Natural killer cell (primary cell): ENCODE measurements at regions not wholly inside any gene's neighbourhood (a gene's known extent, or its start where the extent isn't known, plus 50 kb on each side); places are given as distances from the start of the nearest gene placed in this dataset.

ENCODE experiments used
- ATAC-seq, 3 donors: fragments of 150-1000 bp in 2 of 3; fragments of 200-7000 bp in 1 of 3; cut with Tn5 transposase; 1 replicate in 1 of 3; 2 replicates in 2 of 3; pipeline ENCODE4 v1.10.0; 2021; ENCODE audit warnings: mild to moderate bottlenecking in 2 of 3, moderate library complexity in 2 of 3
- DNase-seq, 2 donors: peaks; one replicate each; pipeline versions ENCODE4 v3.0.0 to v3.0.0-alpha.2; 2013 to 2021; ENCODE audit warnings: mixed read lengths in 1 of 2
- H3K27ac ChIP-seq: one replicate; pipeline ENCODE4 v1.5.1; 2013; ENCODE audit warnings: mild to moderate bottlenecking, low read length
- H3K27me3 ChIP-seq: one replicate; pipeline ENCODE4 v1.6.1; 2013; ENCODE audit warnings: low read length; ENCODE audit not compliant: control insufficient read depth, insufficient read depth
- H3K36me3 ChIP-seq: one replicate; pipeline ENCODE4 v1.6.1; 2013; ENCODE audit warnings: low read length; ENCODE audit not compliant: control insufficient read depth, insufficient read depth
- H3K4me1 ChIP-seq: one replicate; pipeline ENCODE4 v1.6.1; 2013; ENCODE audit warnings: low read length; ENCODE audit not compliant: control insufficient read depth, insufficient read depth
- H3K4me3 ChIP-seq: one replicate; pipeline ENCODE4 v1.5.1; 2013; ENCODE audit warnings: low read length
- H3K9me3 ChIP-seq: one replicate; pipeline ENCODE4 v1.6.1; 2013; ENCODE audit warnings: low read length; ENCODE audit not compliant: control insufficient read depth, insufficient read depth
- H3K27ac Mint-ChIP-seq, 2 donors: one replicate each; pipeline ENCODE4 v1.8.0; 2022; ENCODE audit warnings: mild to moderate bottlenecking in 2 of 2, mixed read lengths in 2 of 2, moderate library complexity in 1 of 2
- H3K27me3 Mint-ChIP-seq, 2 donors: one replicate each; pipeline ENCODE4 v1.8.0; 2022; ENCODE audit warnings: low read depth in 2 of 2, mixed read lengths in 2 of 2
- H3K36me3 Mint-ChIP-seq: one replicate; pipeline ENCODE4 v1.8.0; 2022; ENCODE audit warnings: mixed read lengths
- H3K4me1 Mint-ChIP-seq, 2 donors: one replicate each; pipeline ENCODE4 v1.8.0; 2022; ENCODE audit warnings: mixed read lengths in 2 of 2
- H3K4me3 Mint-ChIP-seq: one replicate; pipeline ENCODE4 v1.8.0; 2022; ENCODE audit warnings: mild to moderate bottlenecking, moderate library complexity, mixed read lengths
- H3K9me3 Mint-ChIP-seq, 2 donors: one replicate each; pipeline ENCODE4 v1.8.0; 2022; ENCODE audit warnings: mixed read lengths in 2 of 2
- CTCF ChIP-seq: fragments of 200-600 bp; IDR thresholded peaks from one replicate; pipeline ENCODE4 v1.8.0; 2022; ENCODE audit warnings: antibody characterized with exemption
- WGBS: methylation state at CpG from one replicate; pipeline ENCODE4 v1.1.7; 2013; ENCODE audit warnings: missing lambda C conversion rate; ENCODE audit not compliant: insufficient coverage; 5-methylcytosine and 5-hydroxymethylcytosine counted together
- intact Hi-C: fragments of 100-400 bp; cut with micrococcal nuclease; formaldehyde crosslinking; loops from one replicate; pipeline ENCODE4 v1.14.2; 2022

GRCh38 chr4:180812783-180813182 lies 1430.4 kb upstream of the TENM3 start:
- no peak overlapping the region for H3K27ac Mint-ChIP-seq
- no peak overlapping the region for H3K27ac ChIP-seq
- no peaks in the 10 kb centered on the region for H3K27me3 ChIP-seq
- no peak overlapping the region for H3K4me3 ChIP-seq
- no peaks in the 10 kb centered on the region for H3K36me3 Mint-ChIP-seq
- DNase-seq (no peak), ATAC-seq (no peak)
- no peaks in the 10 kb centered on the region for H3K36me3 ChIP-seq
- H3K9me3 ChIP-seq: no peaks in the 10 kb centered on the region
- H3K27me3 Mint-ChIP-seq: no peaks in the 10 kb centered on the region
- WGBS: 54% methylated on average over 2 of the region's 2 CpGs
- peaks cover 7 to 9% of the 10 kb centered on the region in 2 donors for H3K9me3 Mint-ChIP-seq
- no peaks in the 10 kb centered on the region for H3K4me1 ChIP-seq
- TF ChIP-seq CTCF: no peak
- intact Hi-C loops: no loop called here
- no peaks in the 10 kb centered on the region for H3K4me1 Mint-ChIP-seq
- no peak overlapping the region for H3K4me3 Mint-ChIP-seq

GRCh38 chr4:180814875-180815417 lies 1428.3 kb upstream of the TENM3 start:
- intact Hi-C loops: no loop called here
- H3K27ac Mint-ChIP-seq: no peak overlapping the region
- no peak for TF ChIP-seq CTCF

GRCh38 chr4:180817529-180817928 lies 1425.7 kb upstream of the TENM3 start:
- WGBS: 83% methylated on average over 6 of the region's 6 CpGs
- Histone ChIP-seq H3K27ac (no peak overlapping the region), H3K9me3 (no peaks in the 10 kb centered on the region), H3K4me1 (no peaks in the 10 kb centered on the region), H3K27me3 (no peaks in the 10 kb centered on the region), H3K4me3 (no peak overlapping the region), H3K36me3 (no peaks in the 10 kb centered on the region)
- no peak for ATAC-seq
- Mint-ChIP-seq H3K36me3 (no peaks in the 10 kb centered on the region), H3K4me3 (no peak overlapping the region), H3K9me3 (peaks cover 13 to 15% of the 10 kb centered on the region in 2 donors), H3K4me1 (no peaks in the 10 kb centered on the region), H3K27ac (no peak overlapping the region), H3K27me3 (no peaks in the 10 kb centered on the region)
- DNase-seq: no peak
- TF ChIP-seq CTCF: no peak
- intact Hi-C loops: no loop called here

More at GRCh38 chr4:180814875-180815417, 1428.3 kb upstream of the TENM3 start:
- peaks cover 6 to 9% of the 10 kb centered on the region in 2 donors for H3K9me3 Mint-ChIP-seq
- no peaks in the 10 kb centered on the region for H3K27me3 Mint-ChIP-seq
- Histone ChIP-seq H3K4me3 (no peak overlapping the region), H3K36me3 (no peaks in the 10 kb centered on the region), H3K27me3 (no peaks in the 10 kb centered on the region), H3K4me1 (no peaks in the 10 kb centered on the region), H3K9me3 (no peaks in the 10 kb centered on the region), H3K27ac (no peak overlapping the region)
- WGBS: 75% methylated on average over 2 of the region's 3 CpGs
- H3K4me3 Mint-ChIP-seq: no peak overlapping the region
- DNase-seq: no peak
- no peaks in the 10 kb centered on the region for H3K36me3 Mint-ChIP-seq
- ATAC-seq: no peak
- no peaks in the 10 kb centered on the region for H3K4me1 Mint-ChIP-seq

- peaks cover 11 to 19% of the 10 kb centered on the region in 2 donors for H3K9me3 Mint-ChIP-seq
- no peaks in the 10 kb centered on the region for H3K27me3 Mint-ChIP-seq
- no peaks in the 10 kb centered on the region for H3K36me3 Mint-ChIP-seq
- peaks cover 0 to 4% of the 10 kb centered on the region in 2 donors for H3K4me1 Mint-ChIP-seq
- intact Hi-C loops: no loop called here
- TF ChIP-seq CTCF: no peak
- no peak overlapping the region for H3K27ac ChIP-seq
- no peak overlapping the region for H3K27ac Mint-ChIP-seq
- no peak overlapping the region for H3K4me3 ChIP-seq
- DNase-seq (no peak), ATAC-seq (no peak)
- WGBS: 83% methylated on average over 1 of the region's 2 CpGs
- H3K36me3 ChIP-seq: no peaks in the 10 kb centered on the region
- H3K9me3 ChIP-seq: no peaks in the 10 kb centered on the region
- H3K4me1 ChIP-seq: no peaks in the 10 kb centered on the region
- no peaks in the 10 kb centered on the region for H3K27me3 ChIP-seq
- H3K4me3 Mint-ChIP-seq: no peak overlapping the region
Measured at GRCh38 chr4:180823108-180823507, 1420.1 kb upstream of the TENM3 start.
